Lower leg skin (tissue), 4 donors: ENCODE measurements at regions not wholly inside any gene's neighbourhood (a gene's known extent, or its start where the extent isn't known, plus 50 kb on each side); places are given as distances from the start of the nearest gene placed in this dataset.

Source experiments
- DNase-seq, 2 donors: peaks; one replicate each; pipeline ENCODE4 v3.0.0-alpha.2; 2019; ENCODE audit warnings: low spot score in 2 of 2
- H3K4me3 ChIP-seq: fragments of 200-600 bp; sonication (generic); 2 replicates; pipeline ENCODE4 v1.5.1; 2017; ENCODE audit warnings: mild to moderate bottlenecking, low read depth; ENCODE audit not compliant: poor library complexity, severe bottlenecking
- POLR2A ChIP-seq, 2 donors: fragments of 450-650 bp; IDR thresholded peaks; one replicate each; pipeline ENCODE4 v1.6.1; 2016 to 2017; ENCODE audit warnings: antibody characterized with exemption in 2 of 2, mild to moderate bottlenecking in 1 of 2, moderate library complexity in 1 of 2
- WGBS, 2 donors: methylation state at CpG; one replicate each; pipeline ENCODE4 v1.1.5; 2018; 5-methylcytosine and 5-hydroxymethylcytosine counted together
- intact Hi-C: fragments of 100-400 bp; cut with DNase I; formaldehyde crosslinking; loops from one replicate; pipeline ENCODE4 v1.15.0; 2023; ENCODE audit warnings: low total_unique reads
- TF ChIP-seq, protein P1 (sequence below), 3 donors: fragments of 450-650 bp; IDR thresholded peaks; one replicate each; pipeline ENCODE4 v1.5.1; 2016; ENCODE audit warnings: antibody characterized with exemption in 3 of 3, mild to moderate bottlenecking in 3 of 3, moderate library complexity in 2 of 3

DNA sequence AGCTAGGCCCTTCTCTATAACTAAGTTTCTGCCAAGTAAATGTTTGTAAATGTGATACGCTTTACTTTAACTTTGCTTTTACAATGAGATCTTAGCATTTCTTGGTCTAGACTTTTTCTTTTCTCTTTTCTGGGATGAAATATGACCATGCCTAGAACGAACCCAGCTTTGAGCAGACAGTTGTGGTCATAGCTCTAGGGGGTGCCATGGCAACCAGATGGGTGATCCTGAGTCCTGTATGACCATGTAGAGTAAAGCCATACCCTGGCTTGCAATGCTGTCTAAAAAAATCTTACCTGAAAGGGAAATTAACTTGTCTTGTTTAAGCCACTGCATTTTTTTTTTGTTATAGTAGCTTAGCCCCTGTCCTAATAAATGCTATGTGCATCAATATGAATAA is 956.3 kb downstream of the SLC4A3 start:
- intact Hi-C loops: no loop called here
- no peak for DNase-seq
- 86 to 95% methylated on average over 2 of the region's 2 CpGs for WGBS, 2 donors
- TF ChIP-seq, protein P1, sequence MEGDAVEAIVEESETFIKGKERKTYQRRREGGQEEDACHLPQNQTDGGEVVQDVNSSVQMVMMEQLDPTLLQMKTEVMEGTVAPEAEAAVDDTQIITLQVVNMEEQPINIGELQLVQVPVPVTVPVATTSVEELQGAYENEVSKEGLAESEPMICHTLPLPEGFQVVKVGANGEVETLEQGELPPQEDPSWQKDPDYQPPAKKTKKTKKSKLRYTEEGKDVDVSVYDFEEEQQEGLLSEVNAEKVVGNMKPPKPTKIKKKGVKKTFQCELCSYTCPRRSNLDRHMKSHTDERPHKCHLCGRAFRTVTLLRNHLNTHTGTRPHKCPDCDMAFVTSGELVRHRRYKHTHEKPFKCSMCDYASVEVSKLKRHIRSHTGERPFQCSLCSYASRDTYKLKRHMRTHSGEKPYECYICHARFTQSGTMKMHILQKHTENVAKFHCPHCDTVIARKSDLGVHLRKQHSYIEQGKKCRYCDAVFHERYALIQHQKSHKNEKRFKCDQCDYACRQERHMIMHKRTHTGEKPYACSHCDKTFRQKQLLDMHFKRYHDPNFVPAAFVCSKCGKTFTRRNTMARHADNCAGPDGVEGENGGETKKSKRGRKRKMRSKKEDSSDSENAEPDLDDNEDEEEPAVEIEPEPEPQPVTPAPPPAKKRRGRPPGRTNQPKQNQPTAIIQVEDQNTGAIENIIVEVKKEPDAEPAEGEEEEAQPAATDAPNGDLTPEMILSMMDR (IDR thresholded peaks at IDR 0.05): no peak
- no peak for TF ChIP-seq POLR2A (IDR thresholded peaks at IDR 0.05)
- H3K4me3 ChIP-seq: no peak overlapping the region

DNA sequence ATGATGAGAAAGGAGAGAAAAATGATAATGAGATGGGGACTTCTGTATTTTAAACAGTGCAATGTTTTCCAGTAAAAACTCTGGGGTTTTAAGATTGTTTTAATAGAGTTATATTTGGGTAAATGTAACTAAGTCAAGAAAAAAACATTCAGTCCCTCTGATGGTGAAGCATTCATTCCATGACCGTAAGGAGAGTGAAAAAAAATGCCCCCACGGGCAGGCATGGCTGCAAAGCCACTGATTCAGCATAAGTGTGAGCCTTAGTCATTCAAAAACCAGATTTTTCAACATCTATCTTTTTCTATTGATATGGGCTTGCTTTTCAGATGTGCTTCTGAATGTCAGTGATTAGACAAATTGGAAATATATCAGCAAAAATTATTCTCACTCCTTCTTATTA is 957.8 kb downstream of the SLC4A3 start:
- intact Hi-C loops: no loop called here
- no peak overlapping the region for H3K4me3 ChIP-seq
- WGBS, 2 donors: 34 to 51% methylated on average over 2 of the region's 2 CpGs
- no peak for TF ChIP-seq POLR2A (IDR thresholded peaks at IDR 0.05)
- TF ChIP-seq, protein P1 (IDR thresholded peaks at IDR 0.05): no peak
- no peak for DNase-seq

DNA sequence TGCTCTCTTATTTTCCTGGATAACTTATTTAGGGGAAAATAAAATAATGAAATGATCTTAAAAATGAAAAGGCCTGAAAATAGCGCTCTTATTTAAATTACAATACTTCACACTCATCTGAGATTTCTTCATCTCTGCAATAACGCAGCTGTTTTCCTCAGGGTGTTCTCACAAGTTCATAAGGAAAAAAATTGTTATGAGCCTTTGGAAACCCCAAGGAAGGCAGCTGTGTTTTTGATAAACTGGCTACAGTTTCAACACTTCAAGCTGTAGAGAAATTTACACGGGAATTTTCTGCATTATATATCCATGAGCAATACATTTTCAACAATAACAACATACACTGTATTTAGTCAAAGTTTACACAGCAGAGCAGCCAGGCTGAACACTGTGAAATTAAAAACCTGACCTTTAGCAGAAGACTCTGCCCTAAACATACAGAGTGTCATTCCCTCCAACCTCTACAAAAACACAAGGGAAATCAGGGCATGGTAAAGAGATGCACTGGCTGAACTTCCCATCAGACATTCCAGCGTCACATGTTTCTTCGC is 959.6 kb downstream of the SLC4A3 start:
- TF ChIP-seq POLR2A (IDR thresholded peaks at IDR 0.05): no peak
- TF ChIP-seq, protein P1 (IDR thresholded peaks at IDR 0.05): no peak
- WGBS, 2 donors: 53 to 64% methylated on average over 5 of the region's 5 CpGs
- intact Hi-C loops: no loop called here
- no peak overlapping the region for H3K4me3 ChIP-seq
- DNase-seq: no peak

DNA sequence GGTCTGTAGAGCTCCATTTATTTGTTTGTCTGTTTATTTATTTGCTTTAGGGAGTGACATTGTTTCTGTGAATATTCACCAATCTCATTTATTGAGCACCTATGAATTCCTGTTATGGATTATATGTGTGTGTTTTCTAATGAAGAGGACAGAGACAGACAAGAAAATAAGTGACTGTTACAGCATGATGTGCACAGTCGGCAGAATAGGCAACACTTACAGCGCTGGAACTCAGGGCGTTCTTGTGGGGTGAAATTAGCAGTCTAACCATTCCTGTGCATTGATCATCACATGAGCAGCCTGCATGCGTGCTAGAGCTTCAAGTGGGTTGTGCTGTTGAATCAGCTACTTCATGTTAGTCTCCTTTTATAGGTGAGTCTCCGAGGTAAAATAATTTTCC is 960.7 kb downstream of the SLC4A3 start:
- no peak overlapping the region for H3K4me3 ChIP-seq
- DNase-seq: no peak
- intact Hi-C loops: no loop called here
- 93 to 96% methylated on average over 5 of the region's 5 CpGs for WGBS, 2 donors
- no peak for TF ChIP-seq POLR2A (IDR thresholded peaks at IDR 0.05)
- TF ChIP-seq, protein P1 (IDR thresholded peaks at IDR 0.05): no peak

DNA sequence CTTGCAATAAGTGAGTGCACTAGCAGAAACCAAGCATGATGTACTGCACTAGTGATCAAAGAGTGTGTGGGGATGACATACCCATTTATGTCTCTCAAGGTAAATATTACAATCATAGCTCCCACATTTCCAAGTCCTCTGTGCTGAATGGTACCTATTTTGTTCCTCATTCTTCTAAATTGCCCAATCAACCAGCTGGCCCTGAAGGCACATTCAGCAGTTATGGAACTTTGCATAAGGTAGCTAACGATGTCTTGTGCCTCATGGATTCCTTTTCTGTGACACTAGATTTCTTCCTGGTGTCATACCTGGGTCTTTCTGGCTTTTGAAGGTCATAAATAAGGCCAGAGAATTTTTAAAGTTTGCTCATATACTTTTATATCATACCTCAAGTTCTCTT is 963.0 kb downstream of the SLC4A3 start:
- 70 to 81% methylated on average over 1 of the region's 1 CpG for WGBS, 2 donors
- H3K4me3 ChIP-seq: no peak overlapping the region
- intact Hi-C loops: no loop called here
- no peak for DNase-seq
- TF ChIP-seq POLR2A (IDR thresholded peaks at IDR 0.05): no peak
- TF ChIP-seq, protein P1 (IDR thresholded peaks at IDR 0.05): no peak

DNA sequence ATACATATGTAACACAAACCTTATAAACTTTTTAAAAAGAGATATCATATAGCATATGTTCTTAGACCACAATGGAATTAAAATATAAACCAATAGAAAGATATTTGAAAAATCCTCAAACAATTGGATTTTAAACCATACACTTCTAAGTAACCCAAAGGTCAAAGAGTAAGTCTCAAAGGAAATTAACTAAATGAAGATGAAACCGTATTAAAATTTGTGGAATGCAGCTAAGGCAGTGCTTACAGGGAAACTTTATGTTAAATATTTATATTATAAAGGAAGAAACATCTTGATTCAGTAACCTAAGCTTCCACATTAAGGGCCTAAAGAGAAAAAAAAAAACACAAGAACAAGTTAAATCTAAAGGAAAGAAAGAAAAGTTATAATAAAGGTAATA is 966.1 kb downstream of the SLC4A3 start:
- TF ChIP-seq, protein P1 (IDR thresholded peaks at IDR 0.05): no peak
- no peak for TF ChIP-seq POLR2A (IDR thresholded peaks at IDR 0.05)
- intact Hi-C loops: no loop called here
- 47 to 74% methylated on average over 1 of the region's 1 CpG for WGBS, 2 donors
- no peak for DNase-seq
- H3K4me3 ChIP-seq: no peak overlapping the region
